Kidney (tissue), 13 donors: ENCODE measurements at regions not wholly inside any gene's neighbourhood (a gene's known extent, or its start where the extent isn't known, plus 50 kb on each side); places are given as distances from the start of the nearest gene placed in this dataset.

Experiments
- DNase-seq, 5 donors: peaks; one replicate each; pipeline ENCODE4 v3.0.0-alpha.2; 2013 to 2020
- FAIRE-seq: peaks from 2 replicates; lab custom pipeline; 2012; peaks lifted over from hg19 to GRCh38; lab: Jason Lieb, UNC
- H3K27ac ChIP-seq, 2 donors: one replicate each; pipeline ENCODE4 v1.7.0; 2013; ENCODE audit warnings: low read depth in 2 of 2, low read length in 2 of 2, inconsistent platforms in 1 of 2
- H3K27me3 ChIP-seq: one replicate; pipeline ENCODE4 v1.7.1; 2013; ENCODE audit warnings: low read length, inconsistent platforms; ENCODE audit not compliant: control insufficient read depth, insufficient read depth
- H3K36me3 ChIP-seq, 3 donors: one replicate each; pipeline versions ENCODE4 v1.7.0 to v1.7.1; 2013; ENCODE audit warnings: low read length in 3 of 3, control low read depth in 1 of 3, inconsistent platforms in 1 of 3; ENCODE audit not compliant: insufficient read depth in 3 of 3, control insufficient read depth in 2 of 3
- H3K4me1 ChIP-seq, 3 donors: one replicate each; pipeline versions ENCODE4 v1.7.0 to v1.7.1; 2013; ENCODE audit warnings: low read length in 3 of 3, inconsistent platforms in 1 of 3, low read depth in 1 of 3; ENCODE audit not compliant: control insufficient read depth in 2 of 3, insufficient read depth in 2 of 3
- H3K4me3 ChIP-seq, 3 donors: one replicate each; pipeline versions ENCODE4 v1.7.0 to v1.8.1; 2013; ENCODE audit warnings: low read length in 3 of 3, control low read depth in 1 of 3, inconsistent platforms in 1 of 3
- H3K9ac ChIP-seq, 3 donors: one replicate each; pipeline versions ENCODE4 v1.7.0 to v1.7.1; 2013; ENCODE audit warnings: low read length in 3 of 3, control low read depth in 1 of 3, inconsistent platforms in 1 of 3
- H3K9me3 ChIP-seq, 3 donors: one replicate each; pipeline versions ENCODE4 v1.7.0 to v1.7.1; 2013; ENCODE audit warnings: low read length in 3 of 3, control low read depth in 1 of 3, inconsistent platforms in 1 of 3; ENCODE audit not compliant: control insufficient read depth in 2 of 3, insufficient read depth in 1 of 3
- CTCF ChIP-seq: IDR thresholded peaks from 3 replicates; pipeline ENCODE4 v1.5.1; 2012; ENCODE audit warnings: mild to moderate bottlenecking, moderate library complexity, borderline replicate concordance; ENCODE audit not compliant: insufficient read depth; ENCODE audit errors: extremely low read depth
- intact Hi-C: fragments of 100-400 bp; cut with DNase I; formaldehyde crosslinking; loops from one replicate; pipeline ENCODE4 v1.11.1; 2022
- donor health status: control.
- donor health status: control.
- donor health status: control.
- donor health status: control.
- donor health status: control.
- donor health status: DM: yes; HTN: yes; CAD: no.
- donor health status: Normal renal cell carcinoma (clear cell type).

- Histone ChIP-seq H3K27me3 (no peaks in the 10 kb centered on the region), H3K9me3 (no peaks in the 10 kb centered on the region), H3K36me3 (no peaks in the 10 kb centered on the region), H3K27ac (no peak overlapping the region), H3K9ac (no peak overlapping the region), H3K4me1 (peaks cover 0 to 3% (median 0%) of the 10 kb centered on the region in 3 donors), H3K4me3 (no peak overlapping the region)
- TF ChIP-seq CTCF = peak; percentile 74
- intact Hi-C loops = no loop called here
- DNase-seq (peak; percentile 59 to 85 (median 75)), FAIRE-seq (peak; percentile 47)
These were observed 141.9 kb upstream of the C2CD4B start for GRCh38 chr15:62306851-62307504.

DNA sequence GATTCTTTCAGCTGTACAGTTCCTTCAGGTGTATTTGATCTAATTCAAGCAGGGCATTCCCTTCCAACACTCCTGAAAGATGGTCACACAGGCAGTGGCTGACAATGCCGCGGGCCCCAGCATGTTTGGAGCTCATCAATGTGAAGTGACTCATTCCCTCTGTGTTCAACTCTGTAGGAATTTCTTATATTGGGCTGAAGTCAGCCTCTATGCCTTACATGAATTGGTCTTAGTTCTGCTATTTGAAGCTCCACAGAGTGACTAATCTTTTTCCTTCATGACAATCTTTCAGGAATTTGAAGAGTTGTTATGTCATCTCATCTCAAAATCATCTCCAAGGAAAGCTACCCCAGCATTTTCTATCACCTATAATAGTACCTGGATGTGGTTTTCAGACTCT, 142.5 kb upstream of the C2CD4B start:
- Histone ChIP-seq H3K4me1 (peaks cover 0 to 3% (median 0%) of the 10 kb centered on the region in 3 donors), H3K9ac (no peak overlapping the region), H3K36me3 (no peaks in the 10 kb centered on the region), H3K9me3 (no peaks in the 10 kb centered on the region), H3K4me3 (no peak overlapping the region), H3K27ac (no peak overlapping the region), H3K27me3 (no peaks in the 10 kb centered on the region)
- FAIRE-seq (no peak), DNase-seq (no peak)
- no peak for TF ChIP-seq CTCF
- intact Hi-C loops = no loop called here

DNA sequence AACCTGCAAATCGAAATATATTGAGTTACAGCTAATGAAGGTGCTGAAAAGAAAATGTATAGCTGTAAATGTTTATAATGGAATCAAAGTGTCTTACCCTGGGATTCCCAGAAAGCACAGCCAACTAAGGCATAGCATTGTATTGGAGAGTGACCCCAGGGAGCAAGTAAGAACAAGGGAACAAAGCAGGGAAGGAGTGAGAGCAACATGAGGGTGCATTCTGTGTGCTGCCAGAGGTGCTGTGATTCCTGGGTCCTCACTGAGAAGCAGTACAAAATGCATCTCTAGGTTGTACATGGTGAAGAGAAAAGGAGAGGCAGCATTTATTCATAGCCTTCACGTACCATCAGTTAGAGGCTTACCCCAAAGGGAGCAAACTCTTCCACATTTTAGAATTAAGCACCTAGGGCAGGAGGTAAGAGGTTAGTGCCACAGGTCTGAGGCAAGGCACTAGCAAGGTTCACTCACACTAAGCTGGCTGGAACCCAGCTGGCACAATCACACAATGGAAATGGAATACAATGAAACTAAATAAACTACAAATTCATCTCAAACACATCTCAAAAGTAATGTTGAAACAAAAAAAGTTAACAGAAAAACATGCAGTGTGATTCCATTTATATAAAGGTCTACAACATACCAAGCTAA, 151.5 kb upstream of the C2CD4B start:
- no peak for FAIRE-seq
- H3K4me3 ChIP-seq = no peak overlapping the region
- H3K27me3 ChIP-seq = no peaks in the 10 kb centered on the region
- no peaks in the 10 kb centered on the region for H3K36me3 ChIP-seq
- no peaks in the 10 kb centered on the region for H3K9me3 ChIP-seq
- TF ChIP-seq CTCF = no peak
- H3K9ac ChIP-seq = no peak overlapping the region
- intact Hi-C loops = no loop called here
- H3K27ac ChIP-seq = no peak overlapping the region
- no peaks in the 10 kb centered on the region for H3K4me1 ChIP-seq
- DNase-seq = no peak

GRCh38 chr15:62320259-62320658, 155.2 kb upstream of the C2CD4B start:
- no peak for FAIRE-seq
- DNase-seq = no peak
- H3K4me3 ChIP-seq = no peak overlapping the region
- H3K36me3 ChIP-seq = no peaks in the 10 kb centered on the region
- H3K9me3 ChIP-seq = no peaks in the 10 kb centered on the region
- H3K9ac ChIP-seq = no peak overlapping the region
- TF ChIP-seq CTCF = no peak
- no peaks in the 10 kb centered on the region for H3K27me3 ChIP-seq
- no peak overlapping the region for H3K27ac ChIP-seq
- intact Hi-C loops = no loop called here
- no peaks in the 10 kb centered on the region for H3K4me1 ChIP-seq
